Mammary epithelial cell (primary cell): ENCODE measurements at regions not wholly inside any gene's neighbourhood (a gene's known extent, or its start where the extent isn't known, plus 50 kb on each side); places are given as distances from the start of the nearest gene placed in this dataset.

Experiments used
- CTCF ChIP-seq, 2 donors: IDR thresholded peaks in 1 of 2; conservative IDR thresholded peaks in 1 of 2; 2 replicates each; pipeline ENCODE4 v1.5.1; 2011 to 2012; ENCODE audit warnings: inconsistent platforms in 2 of 2, low read length in 2 of 2, mild to moderate bottlenecking in 2 of 2, control low read depth in 1 of 2, low read depth in 1 of 2; ENCODE audit not compliant: insufficient read depth in 1 of 2; ENCODE audit errors: extremely low read depth in 1 of 2
- EZH2 ChIP-seq: IDR thresholded peaks from 2 replicates; pipeline ENCODE4 v1.6.1; 2012; ENCODE audit warnings: low read length, inconsistent platforms, borderline replicate concordance

DNA sequence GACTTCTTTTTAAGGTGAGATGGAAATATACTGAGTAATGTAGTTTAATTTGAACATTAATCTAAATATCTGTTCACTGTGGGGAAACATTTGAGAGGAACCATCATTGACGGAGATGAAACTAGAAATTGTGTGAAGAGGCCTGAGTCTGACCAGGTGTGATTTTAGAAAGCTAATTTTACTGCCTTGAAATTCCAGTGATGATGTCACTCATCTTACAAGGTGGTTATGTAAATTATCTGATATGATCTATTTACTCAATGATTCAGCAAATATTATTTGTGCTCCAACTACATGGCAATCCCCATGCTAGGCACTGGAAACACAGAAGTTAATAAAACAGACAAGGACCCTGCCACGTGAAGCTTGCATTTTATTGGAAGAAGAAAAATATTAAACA lies 435.7 kb upstream of the DCN start:
- no peak for TF ChIP-seq CTCF (conservative IDR thresholded peaks at IDR 0.05 in 1 of 2, IDR thresholded peaks at IDR 0.05 in 1 of 2; ENCODE audit: extremely low read depth in 1 of 2, insufficient read depth in 1 of 2, low read depth in 1 of 2, low read length in 2 of 2)
- no peak for TF ChIP-seq EZH2
